Loucy (cell line): ENCODE measurements at regions not wholly inside any gene's neighbourhood (a gene's known extent, or its start where the extent isn't known, plus 50 kb on each side); places are given as distances from the start of the nearest gene placed in this dataset.

Source experiments
- H2AFZ ChIP-seq: fragments of 200-600 bp; sonication (generic); 2 replicates; pipeline ENCODE4 v1.6.0; 2016; ENCODE audit warnings: antibody characterized with exemption, mild to moderate bottlenecking, low read length, moderate library complexity
- H3F3A ChIP-seq: fragments of 200-600 bp; 2 replicates; pipeline ENCODE4 v1.6.0; 2016; ENCODE audit warnings: antibody characterized with exemption, low read depth, mild to moderate bottlenecking
- H3K27me3 ChIP-seq: fragments of 200-600 bp; sonication (generic); 2 replicates; pipeline ENCODE4 v1.6.1; 2014; ENCODE audit warnings: low read length, mild to moderate bottlenecking; ENCODE audit not compliant: insufficient read depth, poor library complexity, severe bottlenecking
- H3K36me3 ChIP-seq: fragments of 200-600 bp; sonication (generic); 2 replicates; pipeline ENCODE4 v1.6.1; 2016; ENCODE audit warnings: low read length; ENCODE audit not compliant: insufficient read depth
- H3K4me1 ChIP-seq: fragments of 200-600 bp; sonication (generic); 2 replicates; pipeline ENCODE4 v1.5.1; 2014; ENCODE audit warnings: low read length, mild to moderate bottlenecking; ENCODE audit not compliant: insufficient read depth, poor library complexity, severe bottlenecking
- H3K4me2 ChIP-seq: fragments of 200-600 bp; sonication (generic); 2 replicates; pipeline ENCODE4 v1.6.0; 2014; ENCODE audit warnings: antibody characterized with exemption, low read length, low read depth, mild to moderate bottlenecking; ENCODE audit not compliant: poor library complexity, severe bottlenecking
- H3K4me3 ChIP-seq: fragments of 200-600 bp; sonication (generic); 2 replicates; pipeline ENCODE4 v1.5.1; 2014; ENCODE audit warnings: low read length, mild to moderate bottlenecking, mixed read lengths; ENCODE audit not compliant: poor library complexity, severe bottlenecking
- H3K79me2 ChIP-seq: fragments of 200-600 bp; sonication (generic); 2 replicates; pipeline ENCODE4 v1.6.1; 2014; ENCODE audit warnings: low read length; ENCODE audit not compliant: insufficient read depth
- H3K9ac ChIP-seq: fragments of 200-600 bp; sonication (generic); 2 replicates; pipeline ENCODE4 v1.6.0; 2014; ENCODE audit warnings: mild to moderate bottlenecking, low read depth, low read length, moderate library complexity; ENCODE audit not compliant: poor library complexity, severe bottlenecking
- H3K9me2 ChIP-seq: fragments of 200-600 bp; sonication (generic); replicated peaks from 2 replicates; pipeline ENCODE4 v1.6.1; 2016; ENCODE audit warnings: low read depth, low read length, mixed read lengths
- H3K9me3 ChIP-seq: fragments of 200-600 bp; sonication (generic); 2 replicates; pipeline ENCODE4 v1.6.1; 2014; ENCODE audit warnings: mild to moderate bottlenecking, antibody characterized with exemption, low read length, low read depth; ENCODE audit not compliant: insufficient read depth
- H4K20me1 ChIP-seq: fragments of 200-600 bp; sonication (generic); 2 replicates; pipeline ENCODE4 v1.6.0; 2014; ENCODE audit warnings: antibody characterized with exemption, low read length, mild to moderate bottlenecking; ENCODE audit not compliant: insufficient read depth, poor library complexity, severe bottlenecking
- EZH2phosphoT487 ChIP-seq: fragments of 200-600 bp; IDR thresholded peaks from 2 replicates; pipeline ENCODE4 v1.6.1; 2018; ENCODE audit warnings: antibody characterized with exemption, mild to moderate bottlenecking, moderate library complexity, borderline replicate concordance
- TF ChIP-seq, protein P1 (sequence below): fragments of 200-600 bp; sonication (generic); conservative IDR thresholded peaks from 2 replicates; pipeline ENCODE4 v1.5.1; 2014; ENCODE audit warnings: mild to moderate bottlenecking, antibody characterized with exemption, low read length

DNA sequence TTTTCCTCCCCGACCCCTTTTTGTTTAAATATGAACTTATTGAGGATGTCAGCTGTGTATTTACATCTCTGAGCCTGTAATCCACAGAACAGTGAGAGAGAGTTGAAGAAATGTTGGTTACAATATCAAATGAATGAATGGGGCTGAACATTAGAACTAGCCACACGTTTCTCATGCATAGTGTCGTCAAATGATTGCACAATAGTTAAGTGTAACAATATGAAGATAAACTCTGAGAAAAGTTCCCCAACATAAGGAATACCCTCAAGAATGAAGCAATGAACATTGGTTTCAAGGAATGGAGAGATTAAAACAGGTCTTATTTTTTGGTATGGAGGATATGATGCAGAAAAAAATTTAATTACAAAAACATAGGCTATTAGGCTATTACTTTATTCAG, 100.5 kb upstream of the DTNBP1 start:
- Histone ChIP-seq H3K79me2 (no peaks in the 10 kb centered on the region), H2AFZ (no peak overlapping the region), H3K4me3 (no peak overlapping the region), H3K4me1 (no peaks in the 10 kb centered on the region), H4K20me1 (no peaks in the 10 kb centered on the region), H3K27me3 (no peaks in the 10 kb centered on the region), H3F3A (no peaks in the 10 kb centered on the region), H3K9me3 (no peaks in the 10 kb centered on the region), H3K9ac (no peak overlapping the region), H3K4me2 (no peak overlapping the region), H3K36me3 (no peaks in the 10 kb centered on the region), H3K9me2 (no peaks in the 10 kb centered on the region)
- no peak for TF ChIP-seq EZH2phosphoT487
- TF ChIP-seq, protein P1, sequence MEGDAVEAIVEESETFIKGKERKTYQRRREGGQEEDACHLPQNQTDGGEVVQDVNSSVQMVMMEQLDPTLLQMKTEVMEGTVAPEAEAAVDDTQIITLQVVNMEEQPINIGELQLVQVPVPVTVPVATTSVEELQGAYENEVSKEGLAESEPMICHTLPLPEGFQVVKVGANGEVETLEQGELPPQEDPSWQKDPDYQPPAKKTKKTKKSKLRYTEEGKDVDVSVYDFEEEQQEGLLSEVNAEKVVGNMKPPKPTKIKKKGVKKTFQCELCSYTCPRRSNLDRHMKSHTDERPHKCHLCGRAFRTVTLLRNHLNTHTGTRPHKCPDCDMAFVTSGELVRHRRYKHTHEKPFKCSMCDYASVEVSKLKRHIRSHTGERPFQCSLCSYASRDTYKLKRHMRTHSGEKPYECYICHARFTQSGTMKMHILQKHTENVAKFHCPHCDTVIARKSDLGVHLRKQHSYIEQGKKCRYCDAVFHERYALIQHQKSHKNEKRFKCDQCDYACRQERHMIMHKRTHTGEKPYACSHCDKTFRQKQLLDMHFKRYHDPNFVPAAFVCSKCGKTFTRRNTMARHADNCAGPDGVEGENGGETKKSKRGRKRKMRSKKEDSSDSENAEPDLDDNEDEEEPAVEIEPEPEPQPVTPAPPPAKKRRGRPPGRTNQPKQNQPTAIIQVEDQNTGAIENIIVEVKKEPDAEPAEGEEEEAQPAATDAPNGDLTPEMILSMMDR = no peak

DNA sequence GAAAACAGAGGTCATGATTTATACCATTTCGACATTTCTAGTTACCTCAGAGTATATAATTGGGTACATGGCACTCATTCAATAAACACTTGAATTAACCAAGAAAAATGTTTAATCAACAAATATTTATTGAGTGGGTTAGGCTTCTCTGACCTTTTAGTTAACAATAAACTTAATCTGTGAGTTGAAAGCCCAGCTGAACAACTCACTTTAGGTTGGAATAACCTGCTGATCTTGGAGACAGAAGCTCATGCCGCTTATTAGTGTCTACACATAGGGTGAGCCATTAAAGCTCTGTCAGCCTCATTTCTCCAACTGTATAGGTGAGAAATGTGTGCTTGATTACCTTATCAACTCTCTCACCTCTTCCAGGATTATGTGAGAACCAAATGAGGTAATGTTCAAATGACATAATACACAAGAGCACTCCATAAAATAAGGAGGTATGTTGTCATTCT, 98.2 kb upstream of the DTNBP1 start:
- H4K20me1 ChIP-seq = no peaks in the 10 kb centered on the region
- no peak overlapping the region for H2AFZ ChIP-seq
- no peak for TF ChIP-seq EZH2phosphoT487
- TF ChIP-seq, protein P1 = no peak
- no peaks in the 10 kb centered on the region for H3K27me3 ChIP-seq
- H3K79me2 ChIP-seq = no peaks in the 10 kb centered on the region
- no peaks in the 10 kb centered on the region for H3F3A ChIP-seq
- H3K9me2 ChIP-seq = no peaks in the 10 kb centered on the region
- no peaks in the 10 kb centered on the region for H3K36me3 ChIP-seq
- no peaks in the 10 kb centered on the region for H3K9me3 ChIP-seq
- H3K4me1 ChIP-seq = no peaks in the 10 kb centered on the region
- H3K9ac ChIP-seq = no peak overlapping the region
- no peak overlapping the region for H3K4me2 ChIP-seq
- H3K4me3 ChIP-seq = no peak overlapping the region

DNA sequence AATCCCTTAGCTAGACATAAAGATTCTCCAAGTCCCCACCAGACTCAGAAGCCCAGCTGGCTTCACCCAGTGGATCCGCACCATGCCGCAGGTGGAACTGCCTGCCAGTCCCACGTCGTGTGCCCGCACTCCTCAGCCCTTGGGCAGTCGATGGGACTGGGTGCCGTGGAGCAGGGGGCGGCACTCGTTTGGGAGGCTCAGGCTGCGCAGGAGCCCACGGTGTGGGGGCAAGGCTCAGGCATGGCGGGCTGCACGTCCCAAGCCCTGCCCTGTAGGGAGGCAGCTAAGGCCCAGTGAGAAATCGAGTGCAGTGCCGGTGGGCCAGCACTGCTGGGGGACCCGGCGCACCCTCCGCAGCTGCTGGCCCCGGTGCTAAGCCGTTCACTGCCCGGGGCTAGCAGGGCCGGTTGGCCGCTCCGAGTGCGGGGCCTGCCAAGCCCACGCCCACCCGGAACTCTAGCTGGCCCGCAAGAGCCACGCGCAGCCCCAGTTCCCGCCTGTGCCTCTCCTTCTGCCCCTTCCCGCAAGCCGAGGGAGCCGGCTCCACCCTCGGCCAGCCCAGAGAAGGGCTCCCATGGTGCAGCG, 95.9 kb upstream of the DTNBP1 start:
- Histone ChIP-seq H3K79me2 (no peaks in the 10 kb centered on the region), H3F3A (no peaks in the 10 kb centered on the region), H3K4me2 (no peak overlapping the region), H3K9ac (no peak overlapping the region), H4K20me1 (no peaks in the 10 kb centered on the region), H3K4me1 (peaks cover 8% of the 10 kb centered on the region), H3K9me2 (no peaks in the 10 kb centered on the region), H3K36me3 (no peaks in the 10 kb centered on the region), H3K9me3 (no peaks in the 10 kb centered on the region), H2AFZ (no peak overlapping the region), H3K4me3 (no peak overlapping the region), H3K27me3 (no peaks in the 10 kb centered on the region)
- TF ChIP-seq EZH2phosphoT487 = no peak
- TF ChIP-seq, protein P1 = no peak
